A549 (cell line): ENCODE measurements at regions not wholly inside any gene's neighbourhood (a gene's known extent, or its start where the extent isn't known, plus 50 kb on each side); places are given as distances from the start of the nearest gene placed in this dataset.

Source experiments
- BCL3 ChIP-seq: fragments of >200 bp; sonication (Bioruptor Twin); formaldehyde crosslinking; IDR thresholded peaks from 3 replicates; pipeline ENCODE4 v1.6.1; 2016
- CTCF ChIP-seq: fragments of >200 bp; sonication (Bioruptor Twin); formaldehyde crosslinking; IDR thresholded peaks from 3 replicates; pipeline ENCODE4 v1.5.1; 2016
- EHMT2 ChIP-seq: fragments of 200-600 bp; sonication (generic); IDR thresholded peaks from 2 replicates; pipeline ENCODE4 v1.6.1; 2016; ENCODE audit warnings: antibody characterized with exemption, low read depth, mild to moderate bottlenecking, moderate library complexity
- EP300 ChIP-seq, 2 experiments: fragments of >200 bp; sonication (Bioruptor Twin); formaldehyde crosslinking; IDR thresholded peaks; 2 replicates in 1 of 2; 3 replicates in 1 of 2; pipeline ENCODE4 v1.6.1; 2016 to 2017
- FOSL2 ChIP-seq, 2 experiments: fragments of 450-650 bp in 1 of 2; fragments of >200 bp in 1 of 2; sonication (Bioruptor Twin) in 1 of 2; formaldehyde crosslinking; IDR thresholded peaks; 2 replicates each; pipeline versions ENCODE4 v1.5.0 to v1.6.1; 2016 to 2020; ENCODE audit warnings: mild to moderate bottlenecking in 1 of 2, moderate library complexity in 1 of 2
- KDM1A ChIP-seq: fragments of 200-600 bp; sonication (generic); IDR thresholded peaks from 2 replicates; pipeline ENCODE4 v1.6.1; 2016; ENCODE audit warnings: low read depth, mild to moderate bottlenecking
- NFE2L2 ChIP-seq: fragments of 150-350 bp; conservative IDR thresholded peaks from 2 replicates; pipeline ENCODE4 v1.6.1; 2014; ENCODE audit warnings: low read length
- POLR2A ChIP-seq: IDR thresholded peaks from 2 replicates; pipeline ENCODE4 v1.6.1; 2012; ENCODE audit warnings: mild to moderate bottlenecking, low read length
- RAD21 ChIP-seq, 2 experiments: fragments of >200 bp in 1 of 2; sonication (Bioruptor Twin) in 1 of 2; formaldehyde crosslinking in 1 of 2; IDR thresholded peaks in 1 of 2; conservative IDR thresholded peaks in 1 of 2; 2 replicates in 1 of 2; 3 replicates in 1 of 2; pipeline ENCODE4 v1.6.1; 2012 to 2018; ENCODE audit warnings: inconsistent platforms in 1 of 2
- RCOR1 ChIP-seq: fragments of 150-350 bp; IDR thresholded peaks from 2 replicates; pipeline ENCODE4 v1.6.1; 2014; ENCODE audit warnings: antibody characterized with exemption, low read length, low read depth
- RNF2 ChIP-seq: fragments of 200-600 bp; sonication (generic); IDR thresholded peaks from 2 replicates; pipeline ENCODE4 v1.6.1; 2016; ENCODE audit warnings: low read depth, mild to moderate bottlenecking, antibody characterized with exemption, moderate library complexity, borderline replicate concordance
- TF ChIP-seq, protein P1 (sequence below): fragments of 450-650 bp; IDR thresholded peaks from 2 replicates; pipeline ENCODE4 v1.6.1; 2014; ENCODE audit warnings: antibody characterized with exemption

- TF ChIP-seq CTCF (no peak), BCL3 (no peak), KDM1A (no peak), RAD21 (conservative IDR thresholded peaks at IDR 0.05 in 1 of 2, IDR thresholded peaks at IDR 0.05 in 1 of 2) (no peak), EP300 (IDR thresholded peaks at IDR 0.05) (no peak), POLR2A (no peak), NFE2L2 (no peak), EHMT2 (no peak), RCOR1 (no peak), RNF2 (no peak), FOSL2 (IDR thresholded peaks at IDR 0.05) (no peak), FOSL2 (CRISPR knock-in tag; IDR thresholded peaks at IDR 0.05) (no peak)
- TF ChIP-seq, protein P1, sequence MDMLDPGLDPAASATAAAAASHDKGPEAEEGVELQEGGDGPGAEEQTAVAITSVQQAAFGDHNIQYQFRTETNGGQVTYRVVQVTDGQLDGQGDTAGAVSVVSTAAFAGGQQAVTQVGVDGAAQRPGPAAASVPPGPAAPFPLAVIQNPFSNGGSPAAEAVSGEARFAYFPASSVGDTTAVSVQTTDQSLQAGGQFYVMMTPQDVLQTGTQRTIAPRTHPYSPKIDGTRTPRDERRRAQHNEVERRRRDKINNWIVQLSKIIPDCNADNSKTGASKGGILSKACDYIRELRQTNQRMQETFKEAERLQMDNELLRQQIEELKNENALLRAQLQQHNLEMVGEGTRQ = no peak
Observed at GRCh38 chr4:147370473-147370872, 110.4 kb upstream of the EDNRA start.
